ENCODE measurements at regions not wholly inside any gene's neighbourhood (a gene's known extent, or its start where the extent isn't known, plus 50 kb on each side); places are given as distances from the start of the nearest gene placed in this dataset.

GRCh38 chr10:113379091-113379490 is 173.8 kb upstream of the HABP2 start:
- TF ChIP-seq, protein P1, sequence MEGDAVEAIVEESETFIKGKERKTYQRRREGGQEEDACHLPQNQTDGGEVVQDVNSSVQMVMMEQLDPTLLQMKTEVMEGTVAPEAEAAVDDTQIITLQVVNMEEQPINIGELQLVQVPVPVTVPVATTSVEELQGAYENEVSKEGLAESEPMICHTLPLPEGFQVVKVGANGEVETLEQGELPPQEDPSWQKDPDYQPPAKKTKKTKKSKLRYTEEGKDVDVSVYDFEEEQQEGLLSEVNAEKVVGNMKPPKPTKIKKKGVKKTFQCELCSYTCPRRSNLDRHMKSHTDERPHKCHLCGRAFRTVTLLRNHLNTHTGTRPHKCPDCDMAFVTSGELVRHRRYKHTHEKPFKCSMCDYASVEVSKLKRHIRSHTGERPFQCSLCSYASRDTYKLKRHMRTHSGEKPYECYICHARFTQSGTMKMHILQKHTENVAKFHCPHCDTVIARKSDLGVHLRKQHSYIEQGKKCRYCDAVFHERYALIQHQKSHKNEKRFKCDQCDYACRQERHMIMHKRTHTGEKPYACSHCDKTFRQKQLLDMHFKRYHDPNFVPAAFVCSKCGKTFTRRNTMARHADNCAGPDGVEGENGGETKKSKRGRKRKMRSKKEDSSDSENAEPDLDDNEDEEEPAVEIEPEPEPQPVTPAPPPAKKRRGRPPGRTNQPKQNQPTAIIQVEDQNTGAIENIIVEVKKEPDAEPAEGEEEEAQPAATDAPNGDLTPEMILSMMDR (conservative IDR thresholded peaks at IDR 0.05; ENCODE audit: low read length) = no peak
- TF ChIP-seq EZH2phosphoT487 (IDR thresholded peaks at IDR 0.05; ENCODE audit: borderline replicate concordance, low read depth, low read length) = no peak
